Urinary bladder (tissue), 3 donors: ENCODE measurements at regions not wholly inside any gene's neighbourhood (a gene's known extent, or its start where the extent isn't known, plus 50 kb on each side); places are given as distances from the start of the nearest gene placed in this dataset.

Experiments used
- DNase-seq: peaks from one replicate; pipeline ENCODE4 v3.0.0-alpha.2; 2015; ENCODE audit errors: extremely low spot score
- H3K27ac ChIP-seq: one replicate; pipeline ENCODE4 v1.5.1; 2013; ENCODE audit warnings: low read depth, mild to moderate bottlenecking, moderate library complexity
- H3K36me3 ChIP-seq: one replicate; pipeline ENCODE4 v1.6.1; 2013; ENCODE audit warnings: mild to moderate bottlenecking, moderate library complexity; ENCODE audit not compliant: insufficient read depth
- H3K4me1 ChIP-seq: one replicate; pipeline ENCODE4 v1.6.1; 2013; ENCODE audit warnings: mild to moderate bottlenecking, moderate library complexity; ENCODE audit not compliant: insufficient read depth
- H3K4me3 ChIP-seq: one replicate; pipeline ENCODE4 v1.5.1; 2013; ENCODE audit warnings: low read depth, low read length
- WGBS: extraction: QIAGEN DNeasy Blood & Tissue Kit; methylation state at CpG from one replicate; pipeline ENCODE4 v1.1.7; 2013; 5-methylcytosine and 5-hydroxymethylcytosine counted together
- donor health status: healthy with polysubstance abuse.
- donor health status: healthy.

DNA sequence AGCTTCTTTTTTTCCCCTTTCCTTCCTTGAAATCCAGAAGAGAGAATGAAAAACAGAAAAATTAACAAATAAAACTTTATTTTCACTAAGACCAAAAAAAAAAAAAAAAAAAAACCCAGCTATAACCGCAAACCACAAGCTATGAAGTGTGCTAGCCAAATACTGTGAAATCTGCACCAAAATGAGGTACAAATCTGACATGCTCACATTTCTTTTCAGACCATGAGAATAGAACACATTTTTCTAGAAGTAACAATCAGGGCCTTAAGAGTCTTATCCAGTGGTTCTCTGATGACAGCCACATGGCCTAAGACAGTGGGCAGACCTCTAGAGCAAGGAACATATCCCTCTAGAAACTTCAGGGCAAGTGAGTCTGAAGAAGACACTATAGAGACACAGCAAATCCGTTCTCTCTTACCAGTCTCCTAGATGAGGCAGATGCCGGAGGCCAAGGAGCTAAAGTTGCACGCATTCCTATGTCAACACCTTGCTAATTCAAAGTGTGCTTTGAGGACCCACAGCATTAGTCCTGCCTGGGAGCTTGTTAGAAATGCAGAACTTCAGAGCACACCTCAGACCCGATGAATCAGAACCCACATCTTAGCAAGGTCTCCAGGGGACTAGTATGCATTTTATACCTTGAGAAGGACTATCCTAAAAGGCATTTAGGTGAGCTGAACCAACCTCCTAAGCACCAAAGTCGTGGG, 317.1 kb downstream of the MYCN start:
- H3K4me1 ChIP-seq = no peaks in the 10 kb centered on the region
- WGBS = 69% methylated on average over 6 of the region's 6 CpGs
- H3K4me3 ChIP-seq = no peak overlapping the region
- no peak for DNase-seq
- no peak overlapping the region for H3K27ac ChIP-seq
- no peaks in the 10 kb centered on the region for H3K36me3 ChIP-seq

DNA sequence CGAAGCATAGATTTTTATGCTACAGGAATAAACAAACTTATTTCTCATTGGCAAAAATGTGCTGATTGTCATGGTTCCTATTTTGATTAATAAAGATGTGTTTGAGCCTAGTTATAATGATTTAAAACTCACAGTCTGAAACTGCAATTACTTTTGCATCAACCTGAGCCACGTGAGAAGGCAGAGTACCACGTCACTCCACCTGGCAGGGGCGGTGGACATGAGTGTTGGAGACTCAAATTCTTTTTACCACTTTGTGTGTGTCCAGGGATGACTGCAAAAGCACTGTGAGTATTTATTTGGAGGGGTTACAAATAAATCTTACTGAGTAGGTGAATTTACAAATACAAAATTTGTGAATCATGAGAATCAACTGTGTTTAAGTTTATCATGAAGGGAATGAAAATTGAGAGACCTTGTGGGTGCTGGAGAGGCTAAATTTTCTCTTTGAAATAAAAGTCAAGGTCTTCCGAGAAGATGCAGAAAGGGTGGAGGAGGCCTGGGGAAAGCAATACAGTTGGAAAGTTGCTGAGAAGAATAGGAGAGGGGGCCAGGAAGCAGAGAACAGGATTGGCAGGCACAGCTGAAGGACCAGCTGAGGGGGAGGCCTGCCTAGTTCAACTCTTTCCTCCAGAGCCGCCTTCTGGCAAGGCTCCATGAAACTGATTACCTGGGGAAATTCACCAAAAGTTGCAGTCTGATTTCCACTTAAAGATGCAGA, 316.4 kb downstream of the MYCN start:
- Histone ChIP-seq H3K4me1 (no peaks in the 10 kb centered on the region), H3K36me3 (no peaks in the 10 kb centered on the region), H3K27ac (no peak overlapping the region), H3K4me3 (no peak overlapping the region)
- WGBS = 72% methylated on average over 6 of the region's 6 CpGs
- DNase-seq = no peak

DNA sequence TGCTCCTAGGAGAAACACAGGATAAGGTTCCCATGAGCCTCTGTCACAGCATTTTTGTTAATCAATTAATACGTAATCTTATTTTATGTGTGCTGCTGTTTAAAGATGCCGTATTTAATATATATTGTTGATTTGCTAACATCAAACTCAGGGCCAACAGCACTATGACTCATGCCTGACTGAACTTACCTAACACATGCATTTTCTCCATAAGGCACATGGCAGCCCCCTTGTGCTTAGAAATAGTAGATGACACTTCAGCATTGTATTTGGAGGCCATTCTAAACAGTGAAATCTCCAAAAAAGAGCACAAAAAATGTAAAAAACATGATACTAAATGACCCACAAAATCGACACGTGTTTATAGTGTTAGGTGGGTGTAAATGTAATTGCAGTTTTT, 314.8 kb downstream of the MYCN start:
- 93% methylated on average over 4 of the region's 4 CpGs for WGBS

DNA sequence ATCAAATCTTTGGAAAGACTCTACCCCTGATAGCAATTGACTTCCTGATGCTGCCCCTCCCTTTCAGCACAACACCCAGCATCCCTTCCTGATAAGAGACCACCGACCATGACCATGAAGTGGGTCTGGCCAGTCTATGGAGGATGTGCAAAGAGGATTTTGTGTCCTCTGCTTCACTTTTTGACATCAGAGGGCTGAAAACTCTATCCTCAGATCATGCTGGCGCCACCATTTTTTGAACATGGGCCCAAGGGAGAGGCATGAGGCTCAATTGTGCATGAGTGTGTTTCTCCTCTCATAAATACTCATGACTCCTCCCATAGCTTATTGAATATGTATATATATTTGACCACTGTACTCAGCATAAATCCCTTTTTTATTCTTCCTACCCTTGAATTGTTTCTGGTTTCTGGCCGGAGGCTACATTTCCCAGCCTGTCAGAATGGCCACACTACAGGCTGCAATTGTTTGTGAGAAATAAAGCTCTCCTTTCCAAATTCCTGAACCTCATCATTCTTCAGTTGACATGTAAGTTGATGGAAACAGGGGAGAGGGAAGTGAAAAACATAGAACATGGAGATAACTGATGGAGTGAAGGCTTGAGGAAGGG, 314.1 kb downstream of the MYCN start:
- Histone ChIP-seq H3K36me3 (no peaks in the 10 kb centered on the region), H3K27ac (no peak overlapping the region), H3K4me3 (no peak overlapping the region), H3K4me1 (no peaks in the 10 kb centered on the region)
- no peak for DNase-seq
- 81% methylated on average over 3 of the region's 3 CpGs for WGBS

More for the DNA sequence above, 314.8 kb downstream of the MYCN start:
- no peak for DNase-seq
- no peak overlapping the region for H3K27ac ChIP-seq
- H3K4me1 ChIP-seq = no peaks in the 10 kb centered on the region
- H3K4me3 ChIP-seq = no peak overlapping the region
- no peaks in the 10 kb centered on the region for H3K36me3 ChIP-seq

DNA sequence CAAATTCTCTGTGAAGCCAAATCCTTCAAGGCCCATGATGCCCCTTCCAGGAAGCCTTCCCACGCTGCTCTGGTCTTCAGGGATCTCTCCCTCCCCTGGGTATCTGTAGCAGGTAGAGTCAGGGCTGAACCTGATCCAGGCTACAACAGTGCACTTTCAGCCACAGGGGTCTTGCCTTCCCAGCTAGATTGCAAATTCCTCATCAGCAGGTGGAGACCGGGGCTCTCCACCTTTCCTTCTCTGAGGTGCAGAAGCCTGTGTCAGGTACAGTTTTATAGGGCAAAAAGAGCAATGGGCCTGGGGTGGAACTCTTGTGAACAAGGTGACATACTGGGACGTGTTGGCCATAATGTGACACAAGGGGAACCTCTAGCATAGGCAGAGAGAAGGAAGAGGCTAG, 312.9 kb downstream of the MYCN start:
- WGBS = 82% methylated on average over 3 of the region's 3 CpGs

DNA sequence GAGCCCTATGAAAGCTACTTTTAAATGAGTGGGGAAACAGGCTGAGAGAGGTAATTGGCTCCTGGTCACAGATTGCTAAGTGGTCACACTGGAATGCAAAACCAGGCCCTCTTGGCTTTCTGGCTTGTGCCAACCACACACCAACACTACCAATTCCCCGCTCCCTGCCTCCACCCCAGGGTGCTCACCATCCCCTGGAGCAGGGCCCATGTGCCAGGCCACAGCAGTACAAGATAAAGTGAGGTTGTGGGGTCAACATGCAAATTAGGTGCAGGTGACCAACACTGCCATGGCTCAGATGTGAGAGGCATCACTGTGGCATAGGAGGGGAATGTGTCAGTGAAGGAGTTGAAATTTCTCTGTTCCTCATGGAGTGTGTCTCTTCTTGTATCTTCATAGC, 312.5 kb downstream of the MYCN start:
- Histone ChIP-seq H3K27ac (no peak overlapping the region), H3K4me1 (no peaks in the 10 kb centered on the region), H3K4me3 (no peak overlapping the region), H3K36me3 (no peaks in the 10 kb centered on the region)
- no peak for DNase-seq
- 92% methylated on average over 1 of the region's 1 CpG for WGBS

More for the DNA sequence above, 312.9 kb downstream of the MYCN start:
- no peak overlapping the region for H3K27ac ChIP-seq
- DNase-seq = no peak
- H3K36me3 ChIP-seq = no peaks in the 10 kb centered on the region
- H3K4me1 ChIP-seq = no peaks in the 10 kb centered on the region
- no peak overlapping the region for H3K4me3 ChIP-seq

DNA sequence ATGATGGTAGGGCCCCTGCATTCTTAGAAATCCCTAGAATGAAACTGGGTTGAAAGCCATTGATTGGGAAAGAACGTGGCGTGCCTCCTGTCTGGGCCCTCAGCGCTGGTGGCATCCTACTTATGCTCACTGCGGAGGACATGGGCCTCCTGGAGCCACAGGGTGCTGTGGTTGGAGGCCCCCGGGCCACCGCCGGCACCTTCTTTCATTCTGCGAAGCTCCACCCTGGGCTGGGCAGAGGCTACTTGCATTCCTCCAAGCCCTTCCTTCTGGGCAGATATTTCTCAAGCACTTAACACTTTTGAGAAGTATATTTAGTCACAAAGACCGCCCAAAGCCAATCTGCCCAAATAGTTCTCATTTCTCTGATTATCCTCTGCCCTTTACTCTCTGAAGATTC, 311.9 kb downstream of the MYCN start:
- Histone ChIP-seq H3K4me3 (no peak overlapping the region), H3K27ac (no peak overlapping the region), H3K36me3 (no peaks in the 10 kb centered on the region), H3K4me1 (no peaks in the 10 kb centered on the region)
- 88% methylated on average over 9 of the region's 9 CpGs for WGBS
- no peak for DNase-seq

DNA sequence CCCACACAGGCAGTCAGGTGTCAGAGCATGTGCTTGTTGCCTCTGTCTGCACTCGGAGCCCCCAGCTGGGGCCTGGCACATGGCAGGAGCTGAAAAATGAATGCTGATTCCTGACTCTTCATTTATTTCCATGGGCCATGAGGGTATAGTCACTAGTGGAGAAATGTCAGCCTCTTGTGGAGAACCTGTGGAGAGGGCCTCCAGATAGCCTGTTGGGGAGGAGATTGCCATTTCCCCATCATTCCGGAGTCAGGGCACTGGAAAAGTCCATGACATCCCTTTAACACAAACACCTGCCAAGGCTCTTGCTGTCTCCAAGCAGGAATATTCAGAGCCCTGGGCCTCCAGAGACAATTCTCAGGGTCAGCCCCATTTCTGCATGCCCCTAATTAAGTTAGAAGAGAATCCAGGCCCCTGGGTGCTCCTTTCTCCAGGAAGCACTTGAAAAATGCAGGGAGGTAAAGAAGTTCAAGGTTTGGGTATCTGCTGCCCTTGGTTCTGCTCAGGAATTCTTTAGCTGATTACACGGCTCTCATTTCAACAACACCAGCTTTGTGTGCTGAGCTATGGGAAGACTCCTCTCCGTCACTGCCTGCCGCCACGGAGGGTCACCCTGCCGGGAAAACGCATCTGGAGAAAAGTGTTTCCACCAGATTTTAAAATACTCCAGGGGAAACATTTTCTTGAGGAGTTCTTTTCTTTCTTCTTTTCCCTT, 311.3 kb downstream of the MYCN start:
- 68% methylated on average over 8 of the region's 8 CpGs for WGBS

DNA sequence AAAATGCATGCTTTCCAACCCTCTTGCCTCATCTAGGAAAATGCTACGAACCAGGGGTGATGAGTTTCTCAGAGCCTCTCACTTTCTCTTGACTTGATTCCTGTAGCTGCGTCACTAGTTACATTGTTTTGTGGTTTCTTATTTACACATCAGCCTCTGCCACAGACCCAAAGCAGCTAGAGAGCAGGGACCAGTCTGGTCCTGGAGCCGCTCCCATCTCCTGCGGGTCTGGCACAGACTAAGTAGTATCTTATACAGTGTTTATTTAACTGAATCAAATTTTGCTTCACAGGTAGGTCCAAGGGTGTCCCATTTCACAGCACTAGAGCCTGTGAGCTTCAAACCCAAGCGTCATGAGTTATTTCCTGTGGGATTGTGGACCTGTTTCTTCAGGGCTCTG, 310.5 kb downstream of the MYCN start:
- Histone ChIP-seq H3K27ac (no peak overlapping the region), H3K4me1 (no peaks in the 10 kb centered on the region), H3K4me3 (no peak overlapping the region), H3K36me3 (no peaks in the 10 kb centered on the region)
- 76% methylated on average over 5 of the region's 5 CpGs for WGBS
- no peak for DNase-seq

More for the DNA sequence above, 311.3 kb downstream of the MYCN start:
- no peak overlapping the region for H3K27ac ChIP-seq
- H3K4me1 ChIP-seq = no peaks in the 10 kb centered on the region
- no peak overlapping the region for H3K4me3 ChIP-seq
- no peak for DNase-seq
- no peaks in the 10 kb centered on the region for H3K36me3 ChIP-seq

DNA sequence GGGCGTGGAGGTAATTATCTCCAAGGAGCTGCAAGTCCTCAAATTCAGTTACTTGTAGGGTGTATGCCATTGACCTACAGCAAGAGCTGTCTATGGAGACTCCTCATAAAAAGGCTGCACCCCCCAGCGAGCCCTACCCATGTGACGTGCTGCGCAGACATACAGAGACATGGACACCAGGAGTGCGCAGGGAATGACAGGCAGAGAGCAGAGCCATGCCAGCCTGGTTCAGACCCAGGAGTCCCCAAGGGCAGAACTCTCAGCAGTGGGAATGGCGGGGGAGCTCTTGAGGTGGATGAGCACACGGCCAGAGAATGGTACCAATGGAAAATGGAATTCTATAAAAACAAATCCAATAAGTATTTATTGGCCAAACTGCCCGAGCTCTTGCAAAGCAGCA, 310.1 kb downstream of the MYCN start:
- Histone ChIP-seq H3K27ac (no peak overlapping the region), H3K4me3 (no peak overlapping the region), H3K4me1 (no peaks in the 10 kb centered on the region), H3K36me3 (no peaks in the 10 kb centered on the region)
- WGBS = 82% methylated on average over 8 of the region's 8 CpGs
- DNase-seq = no peak

DNA sequence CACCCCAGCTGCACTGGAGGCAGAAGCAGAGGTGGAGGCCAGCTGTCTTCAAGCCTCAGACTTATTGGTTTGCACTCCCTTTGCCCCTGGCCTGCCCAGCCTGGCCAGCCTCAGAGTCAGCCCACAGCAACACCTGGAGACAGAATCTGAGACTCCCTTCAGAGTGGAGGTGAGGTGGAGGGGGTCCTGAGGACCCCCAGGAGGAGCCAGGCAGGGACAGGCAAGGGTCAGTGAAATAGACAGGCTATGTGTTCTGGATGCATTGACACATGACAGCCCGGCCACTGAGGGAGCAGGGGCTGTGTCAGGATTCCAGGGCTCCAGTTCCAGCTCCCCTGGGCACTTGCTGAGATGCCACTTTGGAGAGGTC, 309.7 kb downstream of the MYCN start:
- H3K4me3 ChIP-seq = no peak overlapping the region
- no peaks in the 10 kb centered on the region for H3K36me3 ChIP-seq
- no peak overlapping the region for H3K27ac ChIP-seq
- WGBS = 85% methylated on average over 1 of the region's 1 CpG
- DNase-seq = no peak
- no peaks in the 10 kb centered on the region for H3K4me1 ChIP-seq

DNA sequence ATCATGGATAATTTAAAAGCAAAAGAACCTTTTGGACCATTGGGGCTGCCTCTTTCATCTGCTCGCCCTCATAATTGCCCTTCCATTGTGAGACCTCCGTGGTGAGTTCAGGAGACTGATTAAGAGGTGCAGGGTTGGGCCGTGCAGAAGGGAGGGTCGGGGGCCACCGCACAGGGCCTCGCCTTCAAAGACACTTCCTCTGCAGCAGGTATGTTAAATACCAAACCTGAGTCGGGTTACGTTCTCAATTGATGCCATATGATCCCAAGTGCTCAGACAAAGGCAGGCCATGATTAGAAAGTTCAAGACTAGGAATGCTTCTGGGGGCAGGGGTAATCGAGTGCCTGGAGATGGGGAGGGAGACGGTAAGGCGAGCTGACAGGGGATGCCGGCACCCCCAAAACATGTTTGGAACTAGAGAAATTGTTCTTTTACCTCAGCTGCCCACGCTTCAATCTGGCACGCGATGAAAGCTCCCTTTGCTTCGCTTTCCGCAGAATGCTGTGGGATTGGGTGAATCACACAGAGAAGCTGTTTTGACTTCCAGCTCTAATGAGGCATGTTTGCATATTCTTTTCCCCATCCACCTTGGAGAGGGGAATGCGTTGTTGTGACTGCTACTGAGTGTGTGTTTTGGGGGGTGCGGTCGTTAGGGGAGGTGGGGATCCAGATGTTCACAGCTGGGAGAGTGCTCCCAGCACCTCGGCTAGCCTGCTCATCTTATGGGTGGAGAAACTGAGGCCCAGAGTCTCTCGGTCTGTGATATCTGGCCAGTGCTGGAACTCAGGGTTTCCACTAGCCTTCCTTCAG, 309.1 kb downstream of the MYCN start:
- no peaks in the 10 kb centered on the region for H3K36me3 ChIP-seq
- no peak for DNase-seq
- no peaks in the 10 kb centered on the region for H3K4me1 ChIP-seq
- 58% methylated on average over 22 of the region's 22 CpGs for WGBS
- no peak overlapping the region for H3K27ac ChIP-seq
- H3K4me3 ChIP-seq = no peak overlapping the region

DNA sequence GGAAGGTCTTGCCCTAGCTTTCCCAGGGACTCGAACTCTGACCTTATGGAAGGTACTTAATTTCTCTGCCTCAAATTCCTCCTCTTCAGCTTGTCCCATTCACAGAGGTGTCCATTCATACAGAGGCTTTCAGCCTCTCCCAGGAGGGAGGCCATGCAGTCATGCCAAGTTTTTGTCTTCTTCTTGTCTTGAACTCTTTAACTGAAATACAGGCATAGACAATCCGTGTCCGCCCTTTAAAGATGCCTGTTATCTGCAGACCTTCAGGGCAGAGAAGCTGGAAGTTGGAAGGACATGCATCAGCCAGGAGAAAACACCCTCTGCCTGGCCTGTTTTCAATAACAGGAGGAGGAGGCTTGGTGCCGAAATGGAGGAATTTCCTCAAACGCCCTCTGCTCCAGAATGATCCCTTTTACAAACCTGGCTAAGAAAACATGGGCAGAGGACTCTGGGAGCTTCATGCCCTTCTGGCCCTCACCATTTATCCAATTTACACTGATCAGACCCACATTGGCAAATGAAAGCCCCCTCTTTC, 308.3 kb downstream of the MYCN start:
- no peaks in the 10 kb centered on the region for H3K36me3 ChIP-seq
- WGBS = 66% methylated on average over 5 of the region's 5 CpGs
- no peaks in the 10 kb centered on the region for H3K4me1 ChIP-seq

More for the DNA sequence above, 308.3 kb downstream of the MYCN start:
- H3K4me3 ChIP-seq = no peak overlapping the region
- H3K27ac ChIP-seq = no peak overlapping the region
- DNase-seq = no peak
